Smooth muscle cell (in vitro differentiated cells): ENCODE measurements at regions not wholly inside any gene's neighbourhood (a gene's known extent, or its start where the extent isn't known, plus 50 kb on each side); places are given as distances from the start of the nearest gene placed in this dataset.

Experiments used
- DNase-seq: peaks from one replicate; lab custom pipeline; 2025; ENCODE audit not compliant: unreplicated experiment; lab: John Stamatoyannopoulos, UW
- H2AFZ ChIP-seq: fragments of 200-600 bp; sonication (generic); 2 replicates; pipeline ENCODE4 v1.6.0; 2016; ENCODE audit warnings: antibody characterized with exemption, low read depth, mild to moderate bottlenecking
- H3F3A ChIP-seq: fragments of 200-600 bp; sonication (generic); 2 replicates; pipeline ENCODE4 v1.6.0; 2017; ENCODE audit warnings: antibody characterized with exemption, low read depth
- H3K27ac ChIP-seq: fragments of 200-600 bp; sonication (generic); 2 replicates; pipeline ENCODE4 v1.5.1; 2016; ENCODE audit warnings: low read depth, mild to moderate bottlenecking
- H3K27me3 ChIP-seq: fragments of 200-600 bp; sonication (generic); 2 replicates; pipeline ENCODE4 v1.6.1; 2016; ENCODE audit warnings: low read depth, mild to moderate bottlenecking
- H3K36me3 ChIP-seq: fragments of 200-600 bp; sonication (generic); 2 replicates; pipeline ENCODE4 v1.5.1; 2016; ENCODE audit warnings: low read depth
- H3K4me1 ChIP-seq: fragments of 200-600 bp; sonication (generic); 2 replicates; pipeline ENCODE4 v1.5.1; 2016; ENCODE audit warnings: low read depth
- H3K4me2 ChIP-seq: fragments of 200-600 bp; sonication (generic); 2 replicates; pipeline ENCODE4 v1.6.0; 2016; ENCODE audit warnings: mild to moderate bottlenecking
- H3K4me3 ChIP-seq: fragments of 200-600 bp; sonication (generic); 2 replicates; pipeline ENCODE4 v1.5.1; 2016; ENCODE audit warnings: mild to moderate bottlenecking
- H3K79me2 ChIP-seq: fragments of 200-600 bp; sonication (generic); 2 replicates; pipeline ENCODE4 v1.6.0; 2016; ENCODE audit warnings: low read depth, mild to moderate bottlenecking
- H3K9ac ChIP-seq: fragments of 200-600 bp; sonication (generic); 2 replicates; pipeline ENCODE4 v1.6.0; 2016; ENCODE audit warnings: low read depth
- H3K9me3 ChIP-seq: fragments of 200-600 bp; sonication (generic); replicated peaks from 2 replicates; pipeline ENCODE4 v1.5.1; 2016; ENCODE audit warnings: low read depth
- H4K20me1 ChIP-seq: fragments of 200-600 bp; sonication (generic); 2 replicates; pipeline ENCODE4 v1.6.0; 2016; ENCODE audit warnings: low read depth
- CTCF ChIP-seq: fragments of 200-600 bp; sonication (generic); IDR thresholded peaks from 2 replicates; pipeline ENCODE4 v1.5.1; 2017; ENCODE audit warnings: borderline replicate concordance, mild to moderate bottlenecking, antibody characterized with exemption; ENCODE audit not compliant: insufficient read depth, poor library complexity, severe bottlenecking
- WGBS: methylation state at CpG from one replicate; pipeline ENCODE4 v1.1.7; 2016; ENCODE audit warnings: low lambda C conversion rate; 5-methylcytosine and 5-hydroxymethylcytosine counted together

- H3K4me3 ChIP-seq = no peak overlapping the region
- no peaks in the 10 kb centered on the region for H3F3A ChIP-seq
- H3K27ac ChIP-seq = no peak overlapping the region
- no peaks in the 10 kb centered on the region for H3K4me1 ChIP-seq
- H3K27me3 ChIP-seq = no peaks in the 10 kb centered on the region
- no peak for DNase-seq
- no peaks in the 10 kb centered on the region for H3K9me3 ChIP-seq
- TF ChIP-seq CTCF = no peak
- H2AFZ ChIP-seq = no peak overlapping the region
- no peak overlapping the region for H3K4me2 ChIP-seq
- H3K79me2 ChIP-seq = no peaks in the 10 kb centered on the region
- no peaks in the 10 kb centered on the region for H4K20me1 ChIP-seq
- H3K9ac ChIP-seq = no peak overlapping the region
- H3K36me3 ChIP-seq = no peaks in the 10 kb centered on the region
Measured at GRCh38 chr11:105388006-105388405, 221.9 kb upstream of the GRIA4 start.

- no peaks in the 10 kb centered on the region for H3K79me2 ChIP-seq
- H3K27ac ChIP-seq = peak overlapping the region; percentile 42
- H3K4me3 ChIP-seq = no peak overlapping the region
- no peaks in the 10 kb centered on the region for H3K27me3 ChIP-seq
- H3K36me3 ChIP-seq = no peaks in the 10 kb centered on the region
- H2AFZ ChIP-seq = peak overlapping the region; percentile 4
- no peak for DNase-seq
- WGBS = 51% methylated on average over 3 of the region's 3 CpGs
- no peak overlapping the region for H3K9ac ChIP-seq
- no peaks in the 10 kb centered on the region for H3K4me1 ChIP-seq
- no peaks in the 10 kb centered on the region for H3K9me3 ChIP-seq
- TF ChIP-seq CTCF = no peak
- no peaks in the 10 kb centered on the region for H3F3A ChIP-seq
- peak overlapping the region; percentile 45 for H3K4me2 ChIP-seq
- H4K20me1 ChIP-seq = no peaks in the 10 kb centered on the region
Measured at GRCh38 chr11:105381941-105382340, 227.9 kb upstream of the GRIA4 start.

GRCh38 chr11:105377870-105378269 lies 232.0 kb upstream of the GRIA4 start:
- Histone ChIP-seq H3K36me3 (no peaks in the 10 kb centered on the region), H4K20me1 (no peaks in the 10 kb centered on the region), H3K9me3 (no peaks in the 10 kb centered on the region), H3K27ac (no peak overlapping the region), H3F3A (no peaks in the 10 kb centered on the region), H3K27me3 (no peaks in the 10 kb centered on the region), H3K4me3 (no peak overlapping the region), H2AFZ (no peak overlapping the region), H3K9ac (no peak overlapping the region), H3K4me1 (no peaks in the 10 kb centered on the region), H3K4me2 (no peak overlapping the region), H3K79me2 (no peaks in the 10 kb centered on the region)
- no peak for DNase-seq
- TF ChIP-seq CTCF = no peak
- 78% methylated on average over 5 of the region's 5 CpGs for WGBS

DNA sequence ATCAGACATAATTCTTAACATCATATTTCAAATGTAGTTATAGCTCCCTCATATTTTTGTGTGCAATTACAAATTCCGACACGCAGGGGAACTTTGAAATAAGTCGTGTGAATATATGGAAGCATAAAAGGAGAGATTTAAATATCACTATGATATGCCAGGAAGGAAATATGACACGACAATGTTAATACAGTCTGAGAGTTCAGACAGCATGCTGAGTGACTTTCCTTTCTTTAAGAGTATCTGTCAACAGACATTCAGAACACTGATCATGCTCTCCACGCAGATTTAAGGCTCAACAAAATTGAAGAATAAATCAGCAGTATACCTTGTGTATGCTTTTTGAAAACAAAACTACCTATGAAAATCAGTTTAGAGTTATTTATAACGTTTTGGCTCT lies 232.6 kb upstream of the CARD18 start:
- no peak for TF ChIP-seq CTCF
- Histone ChIP-seq H3K4me3 (no peak overlapping the region), H3K9me3 (no peaks in the 10 kb centered on the region), H3K4me1 (no peaks in the 10 kb centered on the region), H3K79me2 (no peaks in the 10 kb centered on the region), H3K9ac (no peak overlapping the region), H3K27ac (no peak overlapping the region), H3K4me2 (no peak overlapping the region), H4K20me1 (no peaks in the 10 kb centered on the region), H3K36me3 (no peaks in the 10 kb centered on the region), H2AFZ (peak overlapping the region; percentile 44), H3F3A (no peaks in the 10 kb centered on the region), H3K27me3 (no peaks in the 10 kb centered on the region)
- 71% methylated on average over 6 of the region's 6 CpGs for WGBS
- DNase-seq = no peak
